ENCODE measurements at regions not wholly inside any gene's neighbourhood (a gene's known extent, or its start where the extent isn't known, plus 50 kb on each side); places are given as distances from the start of the nearest gene placed in this dataset.
A peak's percentile ranks its signal among the peaks of the same experiment; 100 is the strongest.

DNA sequence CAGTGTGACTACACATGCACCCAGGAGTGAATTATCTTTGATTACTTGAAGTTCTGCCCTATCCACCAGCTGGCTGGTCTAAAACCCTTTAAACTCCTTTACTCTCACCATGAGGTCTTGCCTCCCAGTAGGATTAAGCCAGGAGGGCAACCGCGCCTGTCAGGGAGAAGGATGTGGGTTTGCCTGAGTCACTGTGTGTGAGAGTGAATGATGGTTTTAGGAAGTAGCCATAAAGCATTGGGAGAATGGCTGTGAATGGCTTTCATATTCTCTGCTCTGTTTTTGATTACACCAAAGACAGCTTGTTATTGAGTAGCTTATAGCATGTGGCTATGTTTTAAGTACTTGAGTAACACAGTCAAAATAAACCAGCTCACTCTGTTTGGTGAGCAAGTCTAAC lies 637.7 kb upstream of the TBL1XR1 start:
- TF ChIP-seq SIN3A (IDR thresholded peaks at IDR 0.05; ENCODE audit: borderline replicate concordance, insufficient read depth, low read length) (no peak), FOXP2 (optimal IDR thresholded peaks at IDR 0.05; ENCODE audit: borderline replicate concordance, extremely low read depth, extremely low read length, insufficient read depth) (peak; percentile 36), REST (IDR thresholded peaks at IDR 0.05; ENCODE audit: insufficient read depth in 1 of 2, low read depth in 2 of 2, low read length in 2 of 2) (no peak)

DNA sequence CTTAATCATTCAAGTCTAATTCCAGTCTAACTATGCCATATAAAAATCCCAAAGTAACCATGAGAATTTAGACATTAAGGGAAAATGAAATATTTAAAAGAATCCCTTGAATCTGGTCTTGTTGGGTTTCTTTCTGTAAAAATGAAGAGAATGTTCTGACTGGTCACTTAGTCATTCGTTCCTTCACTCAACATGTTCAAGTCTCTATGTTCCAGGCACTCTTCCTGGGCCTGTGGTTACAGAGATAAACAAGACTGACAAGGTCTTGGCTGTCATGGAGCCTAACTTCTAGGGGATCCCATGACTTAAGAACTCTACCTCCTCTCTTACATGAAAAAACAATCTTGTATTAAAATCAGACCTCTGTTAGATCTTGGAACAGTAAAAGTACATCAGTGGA lies 638.6 kb upstream of the TBL1XR1 start:
- TF ChIP-seq SIN3A (IDR thresholded peaks at IDR 0.05; ENCODE audit: borderline replicate concordance, insufficient read depth, low read length) (no peak), FOXP2 (optimal IDR thresholded peaks at IDR 0.05; ENCODE audit: borderline replicate concordance, extremely low read depth, extremely low read length, insufficient read depth) (no peak)

DNA sequence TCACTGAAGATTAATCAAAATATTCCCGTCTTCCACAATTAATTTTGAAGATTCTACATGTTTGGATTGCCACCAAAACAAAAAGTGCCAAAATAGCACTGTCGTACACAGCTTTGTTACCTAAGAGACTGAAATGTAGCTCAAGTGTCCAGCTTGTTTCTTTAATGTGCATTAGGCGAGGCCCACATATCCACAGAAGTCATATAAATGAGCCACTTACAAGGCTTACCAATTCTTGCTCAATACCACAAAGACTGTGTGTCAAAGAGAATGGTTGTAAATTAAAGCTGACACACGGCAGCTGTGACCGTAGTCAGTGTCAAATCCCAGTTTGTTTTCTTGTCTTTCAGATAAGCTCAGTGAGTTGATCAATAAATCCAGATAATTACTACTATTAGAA lies 639.4 kb upstream of the TBL1XR1 start:
- TF ChIP-seq TAF1 (IDR thresholded peaks at IDR 0.05; ENCODE audit: borderline replicate concordance, insufficient read depth, low read length): no peak
- no peak for TF ChIP-seq POLR2AphosphoS5 (IDR thresholded peaks at IDR 0.05; ENCODE audit: low read depth, low read length)
- no peak for TF ChIP-seq FOXP2 (optimal IDR thresholded peaks at IDR 0.05; ENCODE audit: borderline replicate concordance, extremely low read depth, extremely low read length, insufficient read depth)
- TF ChIP-seq REST (IDR thresholded peaks at IDR 0.05; ENCODE audit: insufficient read depth in 1 of 2, low read depth in 2 of 2, low read length in 2 of 2): no peak
- TF ChIP-seq SIN3A (IDR thresholded peaks at IDR 0.05; ENCODE audit: borderline replicate concordance, insufficient read depth, low read length): no peak

- TF ChIP-seq SIN3A (IDR thresholded peaks at IDR 0.05; ENCODE audit: borderline replicate concordance, insufficient read depth, low read length): no peak
- TF ChIP-seq REST (IDR thresholded peaks at IDR 0.05; ENCODE audit: insufficient read depth in 1 of 2, low read depth in 2 of 2, low read length in 2 of 2): no peak
- no peak for TF ChIP-seq TAF1 (IDR thresholded peaks at IDR 0.05; ENCODE audit: borderline replicate concordance, insufficient read depth, low read length)
- TF ChIP-seq POLR2AphosphoS5 (IDR thresholded peaks at IDR 0.05; ENCODE audit: low read depth, low read length): no peak
- TF ChIP-seq FOXP2 (optimal IDR thresholded peaks at IDR 0.05; ENCODE audit: borderline replicate concordance, extremely low read depth, extremely low read length, insufficient read depth): no peak
Measured at GRCh38 chr3:177837951-177838655, 640.8 kb upstream of the TBL1XR1 start.

DNA sequence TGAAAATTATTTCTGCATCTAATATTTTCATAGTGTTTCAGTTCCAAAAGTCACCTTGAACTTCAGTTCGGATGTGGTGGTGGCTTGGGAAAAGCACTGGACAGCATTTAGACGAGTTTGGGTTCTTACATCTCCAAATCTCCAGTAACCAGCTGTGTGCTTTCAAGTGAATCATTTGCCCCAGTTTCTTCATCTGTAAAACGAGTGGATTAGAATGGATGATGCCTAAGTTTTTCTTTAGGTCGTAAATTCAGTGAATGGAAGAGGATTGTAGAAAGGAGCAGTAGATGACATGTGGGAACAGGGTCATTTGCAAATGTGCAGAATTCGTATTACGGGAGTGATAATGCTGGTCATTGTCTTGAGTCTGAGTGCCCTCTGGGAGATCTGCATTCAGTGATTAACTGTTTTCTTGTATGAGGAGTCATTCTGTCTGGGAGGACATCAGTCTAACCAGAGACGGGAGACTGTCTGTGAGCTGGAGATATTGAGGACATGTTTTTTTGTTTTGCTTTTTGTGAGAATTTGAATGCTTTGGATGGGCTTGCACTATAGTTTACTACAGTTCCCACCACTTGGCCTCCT lies 641.6 kb upstream of the TBL1XR1 start:
- TF ChIP-seq REST (IDR thresholded peaks at IDR 0.05; ENCODE audit: insufficient read depth in 1 of 2, low read depth in 2 of 2, low read length in 2 of 2): no peak
- no peak for TF ChIP-seq TAF1 (IDR thresholded peaks at IDR 0.05; ENCODE audit: borderline replicate concordance, insufficient read depth, low read length)
- no peak for TF ChIP-seq POLR2AphosphoS5 (IDR thresholded peaks at IDR 0.05; ENCODE audit: low read depth, low read length)
- TF ChIP-seq FOXP2 (optimal IDR thresholded peaks at IDR 0.05; ENCODE audit: borderline replicate concordance, extremely low read depth, extremely low read length, insufficient read depth): no peak
- no peak for TF ChIP-seq SIN3A (IDR thresholded peaks at IDR 0.05; ENCODE audit: borderline replicate concordance, insufficient read depth, low read length)
